ENCODE measurements at regions not wholly inside any gene's neighbourhood (a gene's known extent, or its start where the extent isn't known, plus 50 kb on each side); places are given as distances from the start of the nearest gene placed in this dataset.

- H3K27ac Mint-ChIP-seq (ENCODE audit: unreplicated experiment), result no peak overlapping the region
- no peaks in the 10 kb centered on the region for H3K36me3 Mint-ChIP-seq (ENCODE audit: unreplicated experiment)
- H3K4me3 Mint-ChIP-seq (ENCODE audit: unreplicated experiment), result no peak overlapping the region
- no peaks in the 10 kb centered on the region for H3K27me3 Mint-ChIP-seq (ENCODE audit: unreplicated experiment)
- no peak for DNase-seq
- no peaks in the 10 kb centered on the region for H3K4me1 Mint-ChIP-seq (ENCODE audit: low read depth, unreplicated experiment)
- no peak for TF ChIP-seq CTCF (IDR thresholded peaks at IDR 0.05; ENCODE audit: partially characterized antibody, unreplicated experiment)
- H3K9me3 Mint-ChIP-seq (ENCODE audit: unreplicated experiment), result peaks cover 1% of the 10 kb centered on the region
Measured at GRCh38 chr6:14747881-14748520, 497.9 kb upstream of the JARID2 start.

GRCh38 chr6:14748679-14749078, 497.2 kb upstream of the JARID2 start:
- no peak for TF ChIP-seq CTCF (IDR thresholded peaks at IDR 0.05; ENCODE audit: partially characterized antibody, unreplicated experiment)

GRCh38 chr6:14750059-14750661, 495.7 kb upstream of the JARID2 start:
- TF ChIP-seq CTCF (IDR thresholded peaks at IDR 0.05; ENCODE audit: partially characterized antibody, unreplicated experiment), result no peak
- H3K9me3 Mint-ChIP-seq (ENCODE audit: unreplicated experiment), result peaks cover 1% of the 10 kb centered on the region
- no peaks in the 10 kb centered on the region for H3K36me3 Mint-ChIP-seq (ENCODE audit: unreplicated experiment)
- DNase-seq, result no peak
- no peak overlapping the region for H3K27ac Mint-ChIP-seq (ENCODE audit: unreplicated experiment)
- H3K4me1 Mint-ChIP-seq (ENCODE audit: low read depth, unreplicated experiment), result no peaks in the 10 kb centered on the region
- no peak overlapping the region for H3K4me3 Mint-ChIP-seq (ENCODE audit: unreplicated experiment)
- H3K27me3 Mint-ChIP-seq (ENCODE audit: unreplicated experiment), result no peaks in the 10 kb centered on the region

More at GRCh38 chr6:14748679-14749078, 497.2 kb upstream of the JARID2 start:
- DNase-seq, result no peak
- Mint-ChIP-seq H3K27me3 (ENCODE audit: unreplicated experiment) (no peaks in the 10 kb centered on the region), H3K36me3 (ENCODE audit: unreplicated experiment) (no peaks in the 10 kb centered on the region), H3K4me3 (ENCODE audit: unreplicated experiment) (no peak overlapping the region), H3K9me3 (ENCODE audit: unreplicated experiment) (peaks cover 1% of the 10 kb centered on the region), H3K4me1 (ENCODE audit: low read depth, unreplicated experiment) (no peaks in the 10 kb centered on the region), H3K27ac (ENCODE audit: unreplicated experiment) (no peak overlapping the region)

DNA sequence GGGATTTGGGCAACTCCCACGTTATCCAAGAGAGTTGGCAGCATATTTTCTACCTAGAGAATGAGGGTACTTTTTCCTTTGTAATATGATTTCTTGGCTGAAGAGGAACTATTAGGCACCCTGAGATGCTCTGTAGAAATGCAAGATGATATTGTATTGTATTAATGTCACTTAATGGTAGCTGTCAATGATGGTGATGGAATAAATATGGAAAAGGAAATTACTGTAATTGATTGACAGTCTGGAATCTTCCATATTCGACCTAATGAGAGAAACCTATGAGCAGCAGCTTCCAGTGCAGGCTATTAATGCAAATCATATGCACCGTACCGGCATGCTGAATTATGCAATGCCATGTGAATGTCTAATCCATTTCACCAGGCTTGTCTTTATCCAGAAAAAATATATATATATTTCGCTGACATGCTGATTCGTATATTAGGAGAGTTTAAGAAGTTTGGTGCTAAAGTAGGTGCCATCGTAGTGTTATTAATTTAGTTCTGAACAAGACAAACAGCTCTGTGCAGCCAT, 494.2 kb upstream of the JARID2 start:
- H3K4me3 Mint-ChIP-seq (ENCODE audit: unreplicated experiment), result no peak overlapping the region
- H3K27ac Mint-ChIP-seq (ENCODE audit: unreplicated experiment), result no peak overlapping the region
- TF ChIP-seq CTCF (IDR thresholded peaks at IDR 0.05; ENCODE audit: partially characterized antibody, unreplicated experiment), result no peak
- no peaks in the 10 kb centered on the region for H3K27me3 Mint-ChIP-seq (ENCODE audit: unreplicated experiment)
- peaks cover 1% of the 10 kb centered on the region for H3K9me3 Mint-ChIP-seq (ENCODE audit: unreplicated experiment)
- H3K36me3 Mint-ChIP-seq (ENCODE audit: unreplicated experiment), result no peaks in the 10 kb centered on the region
- H3K4me1 Mint-ChIP-seq (ENCODE audit: low read depth, unreplicated experiment), result no peaks in the 10 kb centered on the region
- DNase-seq, result no peak

Data from glutamatergic neuron (in vitro differentiated cells).